ENCODE measurements at regions not wholly inside any gene's neighbourhood (a gene's known extent, or its start where the extent isn't known, plus 50 kb on each side); places are given as distances from the start of the nearest gene placed in this dataset.
A peak's percentile ranks its signal among the peaks of the same experiment; 100 is the strongest.
"Not testable (repeated sequence)": the region's sequence is repeated elsewhere in the genome, so short reads cannot be mapped to it uniquely, and the experiment has no call there.

- peaks cover 0 to 4% of the 10 kb centered on the region in 2 donors for H3K36me3 ChIP-seq (ENCODE audit: control insufficient read depth in 1 of 2, insufficient read depth in 2 of 2, low read length in 2 of 2)
- H3K9me3 ChIP-seq (ENCODE audit: control insufficient read depth in 1 of 2, low read length in 2 of 2): no peaks in the 10 kb centered on the region
- peaks cover 18 to 33% of the 10 kb centered on the region in 2 donors for H3K4me1 ChIP-seq (ENCODE audit: control insufficient read depth in 1 of 2, insufficient read depth in 2 of 2, low read length in 2 of 2)
- no peaks in the 10 kb centered on the region for H3K27me3 ChIP-seq (ENCODE audit: low read depth, low read length)
- H3K27ac ChIP-seq (ENCODE audit: low read length): peak overlapping the region; percentile 76
- no peak overlapping the region for H3K4me3 ChIP-seq (ENCODE audit: low read depth in 1 of 2, low read length in 2 of 2)
Observed at GRCh38 chr3:150238995-150239619, 169.0 kb upstream of the TSC22D2 start.

- Histone ChIP-seq H3K27me3 (ENCODE audit: low read depth, low read length) (no peaks in the 10 kb centered on the region), H3K9me3 (ENCODE audit: control insufficient read depth in 1 of 2, low read length in 2 of 2) (no peaks in the 10 kb centered on the region), H3K4me1 (ENCODE audit: control insufficient read depth in 1 of 2, insufficient read depth in 2 of 2, low read length in 2 of 2) (peaks cover 18 to 40% of the 10 kb centered on the region in 2 donors), H3K36me3 (ENCODE audit: control insufficient read depth in 1 of 2, insufficient read depth in 2 of 2, low read length in 2 of 2) (peaks cover 0 to 4% of the 10 kb centered on the region in 2 donors), H3K4me3 (ENCODE audit: low read depth in 1 of 2, low read length in 2 of 2) (no peak overlapping the region), H3K27ac (ENCODE audit: low read length) (peak overlapping the region; percentile 76)
Observed at GRCh38 chr3:150238048-150238802, 169.9 kb upstream of the TSC22D2 start.

GRCh38 chr3:150237490-150237889 lies 170.6 kb upstream of the TSC22D2 start:
- H3K4me1 ChIP-seq (ENCODE audit: control insufficient read depth in 1 of 2, insufficient read depth in 2 of 2, low read length in 2 of 2): peaks cover 18 to 45% of the 10 kb centered on the region in 2 donors
- H3K36me3 ChIP-seq (ENCODE audit: control insufficient read depth in 1 of 2, insufficient read depth in 2 of 2, low read length in 2 of 2): peaks cover 0 to 4% of the 10 kb centered on the region in 2 donors
- peak overlapping the region; percentile 76 for H3K27ac ChIP-seq (ENCODE audit: low read length)
- H3K9me3 ChIP-seq (ENCODE audit: control insufficient read depth in 1 of 2, low read length in 2 of 2): no peaks in the 10 kb centered on the region
- no peaks in the 10 kb centered on the region for H3K27me3 ChIP-seq (ENCODE audit: low read depth, low read length)
- H3K4me3 ChIP-seq (ENCODE audit: low read depth in 1 of 2, low read length in 2 of 2): no peak overlapping the region

- Histone ChIP-seq H3K9me3 (ENCODE audit: control insufficient read depth in 1 of 2, low read length in 2 of 2) (no peaks in the 10 kb centered on the region), H3K27ac (ENCODE audit: low read length) (peak overlapping the region; percentile 76), H3K27me3 (ENCODE audit: low read depth, low read length) (no peaks in the 10 kb centered on the region), H3K4me3 (ENCODE audit: low read depth in 1 of 2, low read length in 2 of 2) (peak overlapping the region in 1 of 2 donors; percentile 12), H3K36me3 (ENCODE audit: control insufficient read depth in 1 of 2, insufficient read depth in 2 of 2, low read length in 2 of 2) (peaks cover 0 to 4% of the 10 kb centered on the region in 2 donors), H3K4me1 (ENCODE audit: control insufficient read depth in 1 of 2, insufficient read depth in 2 of 2, low read length in 2 of 2) (peaks cover 18 to 45% of the 10 kb centered on the region in 2 donors)
Observed at GRCh38 chr3:150236316-150237082, 171.6 kb upstream of the TSC22D2 start.

DNA sequence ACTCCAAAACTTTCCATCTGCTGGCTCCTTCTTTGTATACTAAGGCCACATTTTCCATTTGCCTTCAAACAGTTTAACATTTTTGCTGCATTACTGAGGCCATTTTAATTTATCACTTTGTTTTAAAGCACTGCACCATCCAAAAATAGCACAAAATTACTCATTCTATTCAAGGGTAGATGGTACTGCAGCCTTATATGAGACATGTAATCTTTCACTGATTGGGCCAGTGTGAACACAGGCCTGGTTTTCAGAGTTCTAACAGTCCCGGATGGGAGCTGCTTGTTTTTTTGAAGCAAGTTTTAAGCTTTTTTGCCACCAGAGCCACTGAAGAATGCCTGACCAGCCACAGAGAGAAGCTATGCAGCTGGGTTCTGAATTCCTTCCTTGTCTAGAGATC lies 172.3 kb upstream of the TSC22D2 start:
- Histone ChIP-seq H3K36me3 (ENCODE audit: control insufficient read depth in 1 of 2, insufficient read depth in 2 of 2, low read length in 2 of 2) (peaks cover 0 to 4% of the 10 kb centered on the region in 2 donors), H3K4me3 (ENCODE audit: low read depth in 1 of 2, low read length in 2 of 2) (no peak overlapping the region), H3K9me3 (ENCODE audit: control insufficient read depth in 1 of 2, low read length in 2 of 2) (no peaks in the 10 kb centered on the region), H3K27ac (ENCODE audit: low read length) (peak overlapping the region; percentile 76), H3K27me3 (ENCODE audit: low read depth, low read length) (no peaks in the 10 kb centered on the region), H3K4me1 (ENCODE audit: control insufficient read depth in 1 of 2, insufficient read depth in 2 of 2, low read length in 2 of 2) (peaks cover 18 to 45% of the 10 kb centered on the region in 2 donors)

DNA sequence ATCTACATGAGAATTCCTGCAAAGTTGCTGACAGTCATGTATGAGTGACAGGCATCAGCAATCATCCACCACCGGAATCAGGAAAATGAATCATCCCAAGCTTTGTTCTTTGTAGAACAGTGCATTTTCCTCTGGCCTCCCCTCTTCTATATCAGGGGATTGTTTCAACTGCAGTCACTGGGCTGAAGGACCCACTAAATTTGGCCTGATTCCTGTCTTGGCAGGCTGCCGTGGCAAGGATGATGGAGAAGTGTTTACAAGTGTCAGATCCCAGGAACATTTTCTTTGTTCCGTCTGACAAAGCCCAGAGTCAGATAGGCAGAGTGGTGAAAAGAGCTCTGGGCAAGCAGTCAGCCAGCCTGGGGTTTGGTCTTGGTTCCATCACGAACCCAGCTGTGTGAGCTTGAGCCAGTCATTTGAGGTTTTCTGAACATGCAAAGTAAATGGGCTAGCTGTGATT lies 175.1 kb upstream of the TSC22D2 start:
- Histone ChIP-seq H3K4me1 (ENCODE audit: control insufficient read depth in 1 of 2, insufficient read depth in 2 of 2, low read length in 2 of 2) (peaks cover 13 to 32% of the 10 kb centered on the region in 2 donors), H3K36me3 (ENCODE audit: control insufficient read depth in 1 of 2, insufficient read depth in 2 of 2, low read length in 2 of 2) (peaks cover 0 to 4% of the 10 kb centered on the region in 2 donors), H3K4me3 (ENCODE audit: low read depth in 1 of 2, low read length in 2 of 2) (no peak overlapping the region), H3K27ac (ENCODE audit: low read length) (no peak overlapping the region), H3K27me3 (ENCODE audit: low read depth, low read length) (no peaks in the 10 kb centered on the region), H3K9me3 (ENCODE audit: control insufficient read depth in 1 of 2, low read length in 2 of 2) (no peaks in the 10 kb centered on the region)

DNA sequence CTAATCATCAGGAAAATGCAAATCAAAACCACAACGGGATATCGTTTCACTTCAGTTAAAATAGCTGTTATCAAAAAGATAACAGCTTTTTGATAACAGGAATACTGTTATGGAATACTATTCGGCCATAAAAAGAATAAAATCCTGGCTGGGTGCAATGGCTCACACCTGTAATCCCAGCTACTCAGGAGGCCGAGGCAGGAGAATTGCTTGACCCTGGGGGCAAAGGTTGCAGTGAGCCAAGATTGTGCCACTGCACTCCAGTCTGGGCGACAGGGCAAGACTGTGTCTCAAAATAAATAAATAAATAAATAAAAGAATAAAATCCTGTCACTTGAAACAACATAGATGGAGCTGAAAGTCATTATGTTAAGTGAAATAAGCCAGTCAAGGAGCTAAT lies 178.1 kb upstream of the TSC22D2 start:
- no peaks in the 10 kb centered on the region for H3K27me3 ChIP-seq (ENCODE audit: low read depth, low read length)
- peaks cover 1 to 12% of the 10 kb centered on the region in 2 donors for H3K4me1 ChIP-seq (ENCODE audit: control insufficient read depth in 1 of 2, insufficient read depth in 2 of 2, low read length in 2 of 2)
- no peaks in the 10 kb centered on the region for H3K36me3 ChIP-seq (ENCODE audit: control insufficient read depth in 1 of 2, insufficient read depth in 2 of 2, low read length in 2 of 2)
- H3K4me3 ChIP-seq (ENCODE audit: low read depth in 1 of 2, low read length in 2 of 2): no peak overlapping the region
- no peak overlapping the region for H3K27ac ChIP-seq (ENCODE audit: low read length)
- no peaks in the 10 kb centered on the region for H3K9me3 ChIP-seq (ENCODE audit: control insufficient read depth in 1 of 2, low read length in 2 of 2)

DNA sequence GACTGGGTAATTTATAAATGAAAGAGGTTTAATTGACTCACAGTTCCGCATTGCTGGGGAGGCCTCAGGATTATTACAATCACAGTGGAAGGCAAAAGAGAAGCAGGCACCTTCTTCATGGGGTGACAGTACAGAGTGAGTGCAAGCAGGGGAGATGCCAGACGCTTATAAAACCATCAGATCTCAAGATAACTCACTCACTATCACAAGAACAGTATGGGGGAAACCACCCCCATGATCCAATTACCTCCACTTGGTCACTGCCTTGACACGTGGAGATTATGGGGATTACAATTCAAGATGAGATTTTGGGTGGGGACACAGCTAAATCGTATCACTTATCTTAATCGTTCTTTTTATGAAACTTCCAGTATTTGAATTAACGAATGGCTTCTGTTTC lies 179.5 kb upstream of the TSC22D2 start:
- H3K27ac ChIP-seq (ENCODE audit: low read length); H3K4me3 ChIP-seq (ENCODE audit: low read depth in 1 of 2, low read length in 2 of 2); H3K9me3 ChIP-seq (ENCODE audit: control insufficient read depth in 1 of 2, low read length in 2 of 2); H3K36me3 ChIP-seq (ENCODE audit: control insufficient read depth in 1 of 2, insufficient read depth in 2 of 2, low read length in 2 of 2); H3K27me3 ChIP-seq (ENCODE audit: low read depth, low read length); H3K4me1 ChIP-seq (ENCODE audit: control insufficient read depth in 1 of 2, insufficient read depth in 2 of 2, low read length in 2 of 2): not testable (repeated sequence)

DNA sequence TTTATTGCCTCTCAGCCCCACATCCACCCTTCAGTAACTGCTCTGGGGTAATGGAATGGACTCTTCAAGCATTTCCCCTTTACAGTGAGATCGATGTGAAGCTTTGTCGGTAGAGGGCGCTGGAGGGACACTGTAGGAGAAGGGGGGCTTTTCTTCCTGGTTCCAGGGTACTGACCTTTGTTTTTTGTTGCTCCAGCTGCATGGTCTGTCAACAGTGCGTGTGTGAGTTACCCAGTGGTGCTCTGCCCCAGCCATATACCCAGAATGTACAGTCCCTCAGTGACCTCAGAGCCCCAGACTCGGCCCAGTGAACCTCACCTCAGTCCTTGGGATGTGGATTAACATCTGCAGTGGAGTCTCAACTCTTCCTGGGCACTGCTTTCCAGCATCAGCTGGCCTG lies 180.3 kb upstream of the TSC22D2 start:
- Histone ChIP-seq H3K4me3 (ENCODE audit: low read depth in 1 of 2, low read length in 2 of 2) (no peak overlapping the region), H3K4me1 (ENCODE audit: control insufficient read depth in 1 of 2, insufficient read depth in 2 of 2, low read length in 2 of 2) (peaks cover 0 to under 1% of the 10 kb centered on the region in 2 donors), H3K27me3 (ENCODE audit: low read depth, low read length) (no peaks in the 10 kb centered on the region), H3K36me3 (ENCODE audit: control insufficient read depth in 1 of 2, insufficient read depth in 2 of 2, low read length in 2 of 2) (no peaks in the 10 kb centered on the region), H3K27ac (ENCODE audit: low read length) (no peak overlapping the region), H3K9me3 (ENCODE audit: control insufficient read depth in 1 of 2, low read length in 2 of 2) (no peaks in the 10 kb centered on the region)

DNA sequence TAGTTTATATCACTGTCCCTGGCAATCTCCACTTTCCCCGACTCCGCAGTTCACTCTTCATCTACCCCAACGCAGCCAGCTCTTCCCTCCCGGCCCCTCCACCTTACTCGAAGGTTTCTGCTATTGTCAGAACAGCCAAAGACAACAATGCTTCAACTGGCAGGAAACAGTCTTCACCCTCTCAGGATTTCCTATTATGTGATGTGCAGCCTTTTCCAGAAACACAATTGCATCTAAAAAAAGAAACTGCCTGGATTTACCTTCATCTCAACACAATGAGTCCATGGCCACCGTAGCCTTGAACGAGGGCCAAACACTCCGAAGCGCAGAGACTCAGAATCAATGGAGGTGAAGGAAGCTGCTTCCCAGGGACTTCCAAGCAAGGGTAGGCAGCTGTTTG lies 182.1 kb upstream of the TSC22D2 start:
- no peak overlapping the region for H3K4me3 ChIP-seq (ENCODE audit: low read depth in 1 of 2, low read length in 2 of 2)
- H3K27me3 ChIP-seq (ENCODE audit: low read depth, low read length): no peaks in the 10 kb centered on the region
- no peaks in the 10 kb centered on the region for H3K4me1 ChIP-seq (ENCODE audit: control insufficient read depth in 1 of 2, insufficient read depth in 2 of 2, low read length in 2 of 2)
- H3K27ac ChIP-seq (ENCODE audit: low read length): no peak overlapping the region
- no peaks in the 10 kb centered on the region for H3K36me3 ChIP-seq (ENCODE audit: control insufficient read depth in 1 of 2, insufficient read depth in 2 of 2, low read length in 2 of 2)
- H3K9me3 ChIP-seq (ENCODE audit: control insufficient read depth in 1 of 2, low read length in 2 of 2): no peaks in the 10 kb centered on the region

- Histone ChIP-seq H3K27me3 (ENCODE audit: low read depth, low read length) (no peaks in the 10 kb centered on the region), H3K4me1 (ENCODE audit: control insufficient read depth in 1 of 2, insufficient read depth in 2 of 2, low read length in 2 of 2) (no peaks in the 10 kb centered on the region), H3K9me3 (ENCODE audit: control insufficient read depth in 1 of 2, low read length in 2 of 2) (no peaks in the 10 kb centered on the region), H3K4me3 (ENCODE audit: low read depth in 1 of 2, low read length in 2 of 2) (no peak overlapping the region), H3K36me3 (ENCODE audit: control insufficient read depth in 1 of 2, insufficient read depth in 2 of 2, low read length in 2 of 2) (no peaks in the 10 kb centered on the region), H3K27ac (ENCODE audit: low read length) (no peak overlapping the region)
Observed at GRCh38 chr3:150223558-150223957, 184.5 kb upstream of the TSC22D2 start.

Measured in muscle layer of duodenum (tissue), 2 donors.